K562 (cell line): ENCODE measurements at regions not wholly inside any gene's neighbourhood (a gene's known extent, or its start where the extent isn't known, plus 50 kb on each side); places are given as distances from the start of the nearest gene placed in this dataset.

Experiments
- ATAC-seq: fragments of 200-7000 bp; cut with Tn5 transposase; 3 replicates; pipeline ENCODE4 v1.9.1; 2020; ENCODE audit warnings: moderate library complexity
- BruUV-seq: library from RNA; stranded (reverse); fragments of 400-500 nt; replicated peaks from 2 replicates; lab custom pipeline; 2021; lab: Mats Ljungman, UMichigan
- CTCF ChIA-PET: fragments of 300-600 bp; formaldehyde crosslinking; extraction: SDS; loops from one replicate; lab custom pipeline; 2021; ENCODE audit warnings: low intra/inter-chr PET ratio; lab: Yijun Ruan, JAX
- POLR2A ChIA-PET: fragments of 300-600, 350-650 bp; sonication (Branson Sonifier 250); formaldehyde crosslinking; extraction: SDS; loops from one replicate; lab custom pipeline; 2021; ENCODE audit warnings: antibody characterized with exemption, inconsistent platforms; lab: Yijun Ruan, JAX
- DNase-seq, 4 experiments: peaks; one replicate each; pipeline versions ENCODE4 v3.0.0 to v3.0.0-alpha.2; 2011 to 2018; ENCODE audit warnings: low spot score in 3 of 4, mixed read lengths in 3 of 4; ENCODE audit errors: extremely low read depth in 1 of 4
- FAIRE-seq: peaks from 2 replicates; lab custom pipeline; 2011; peaks lifted over from hg19 to GRCh38; lab: Jason Lieb, UNC
- H2AFZ ChIP-seq: 2 replicates; pipeline ENCODE4 v1.6.0; 2011; ENCODE audit warnings: low read depth, low read length, control low read depth, inconsistent platforms
- H3K27ac ChIP-seq: fragments of 200-600 bp; 3 replicates; pipeline ENCODE4 v1.8.0; 2011; ENCODE audit warnings: low read depth, mild to moderate bottlenecking, control low read depth, inconsistent platforms, low read length, moderate library complexity, mixed read lengths; ENCODE audit errors: extremely low read depth
- H3K27me3 ChIP-seq, 2 experiments: fragments of 300-600 bp in 1 of 2; 2 replicates in 1 of 2; 3 replicates in 1 of 2; pipeline versions ENCODE4 v1.6.0 to v1.8.0; 2011; ENCODE audit warnings: inconsistent platforms in 2 of 2, low read length in 2 of 2, mild to moderate bottlenecking in 1 of 2, mixed read lengths in 1 of 2, moderate library complexity in 1 of 2; ENCODE audit not compliant: control insufficient read depth in 2 of 2, insufficient read depth in 2 of 2
- H3K36me3 ChIP-seq: fragments of 300-600 bp; 3 replicates; pipeline ENCODE4 v1.8.0; 2011; ENCODE audit warnings: mild to moderate bottlenecking, low read length, inconsistent platforms; ENCODE audit not compliant: control insufficient read depth, insufficient read depth
- H3K4me1 ChIP-seq, 2 experiments: fragments of 200-600 bp in 1 of 2; replicated peaks in 1 of 2; 2 replicates in 1 of 2; 3 replicates in 1 of 2; pipeline versions ENCODE4 v1.5.1 to v1.8.0; 2011; ENCODE audit warnings: inconsistent platforms in 2 of 2, low read length in 2 of 2, mild to moderate bottlenecking in 1 of 2, mixed read lengths in 1 of 2, moderate library complexity in 1 of 2; ENCODE audit not compliant: control insufficient read depth in 2 of 2, insufficient read depth in 2 of 2
- H3K4me2 ChIP-seq: 2 replicates; pipeline ENCODE4 v1.6.1; 2011; ENCODE audit warnings: low read length, control low read depth, inconsistent platforms, mixed read lengths; ENCODE audit not compliant: insufficient read depth
- H3K4me3 ChIP-seq: fragments of 200-600 bp; sonication (generic), shearing (Covaris generic); 2 replicates; pipeline ENCODE4 v1.5.1; 2016; ENCODE audit warnings: control low read depth, inconsistent platforms
- H3K79me2 ChIP-seq: fragments of 200-600 bp; 3 replicates; pipeline ENCODE4 v1.8.0; 2011; ENCODE audit warnings: low read length, inconsistent platforms; ENCODE audit not compliant: control insufficient read depth, insufficient read depth
- H3K9ac ChIP-seq, 2 experiments: 2 replicates each; pipeline versions ENCODE4 v1.6.0 to v1.6.1; 2011; ENCODE audit warnings: low read depth in 2 of 2, low read length in 2 of 2, control low read depth in 1 of 2, inconsistent platforms in 1 of 2, mild to moderate bottlenecking in 1 of 2, mixed read lengths in 1 of 2; ENCODE audit not compliant: insufficient read depth in 1 of 2
- H3K9me1 ChIP-seq: one replicate; pipeline ENCODE4 v1.6.0; 2011; ENCODE audit warnings: inconsistent platforms, mild to moderate bottlenecking, low read length, moderate library complexity; ENCODE audit not compliant: control insufficient read depth, insufficient read depth
- H3K9me3 ChIP-seq: replicated peaks from 2 replicates; pipeline ENCODE4 v1.5.1; 2011; ENCODE audit warnings: low read depth, low read length, inconsistent platforms; ENCODE audit not compliant: control insufficient read depth, insufficient read depth
- H4K20me1 ChIP-seq: replicated peaks from 2 replicates; pipeline ENCODE4 v1.6.1; 2011; ENCODE audit warnings: low read length, inconsistent platforms, mixed read lengths; ENCODE audit not compliant: control insufficient read depth, insufficient read depth
- E2F1 ChIP-seq: sonication (generic); formaldehyde crosslinking; IDR thresholded peaks from 2 replicates; pipeline ENCODE4 v1.8.1; 2023; ENCODE audit warnings: mild to moderate bottlenecking, missing genetic modification reagents, moderate library complexity
- ERF ChIP-seq: fragments of 450-650 bp; formaldehyde crosslinking; IDR thresholded peaks from 2 replicates; pipeline ENCODE4 v1.4.0; 2020; ENCODE audit warnings: mild to moderate bottlenecking, mixed read lengths
- HIVEP1 ChIP-seq: fragments of 250-450 bp; sonication (Bioruptor Pico); IDR thresholded peaks from 2 replicates; pipeline ENCODE4 v1.4.0; 2020; ENCODE audit warnings: mild to moderate bottlenecking
- LARP7 ChIP-seq: fragments of 450-650 bp; IDR thresholded peaks from 2 replicates; pipeline ENCODE4 v1.6.1; 2016
- NR2C2 ChIP-seq, 2 experiments: fragments of 200-800 bp in 1 of 2; sonication (Bioruptor generic) in 1 of 2; sonication (generic) in 1 of 2; formaldehyde crosslinking in 1 of 2; IDR thresholded peaks; 2 replicates each; pipeline versions ENCODE4 v1.6.1 to v1.8.0; 2016 to 2022; ENCODE audit warnings: mild to moderate bottlenecking in 1 of 2, missing compliant biosample characterization in 1 of 2, missing genetic modification characterization in 1 of 2, missing genetic modification reagents in 1 of 2
- PTRF ChIP-seq: fragments of 450-650 bp; IDR thresholded peaks from 2 replicates; pipeline ENCODE4 v1.6.1; 2016; ENCODE audit warnings: mild to moderate bottlenecking, missing genetic modification characterization, missing compliant biosample characterization
- SUPT5H ChIP-seq: fragments of 450-650 bp; IDR thresholded peaks from 2 replicates; pipeline ENCODE4 v1.6.1; 2016
- TAF9B ChIP-seq: fragments of 450-650 bp; IDR thresholded peaks from 2 replicates; pipeline ENCODE4 v1.6.1; 2018; ENCODE audit warnings: mild to moderate bottlenecking; ENCODE audit not compliant: partially characterized antibody
- TRIM28 ChIP-seq: fragments of 450-650 bp; IDR thresholded peaks from 2 replicates; pipeline ENCODE4 v1.6.1; 2017
- TSHZ1 ChIP-seq: fragments of 250-450 bp; sonication (Bioruptor Pico); IDR thresholded peaks from 2 replicates; pipeline ENCODE4 v1.4.0; 2020; ENCODE audit warnings: mild to moderate bottlenecking, moderate library complexity
- ZBTB1 ChIP-seq: sonication (generic); formaldehyde crosslinking; IDR thresholded peaks from 2 replicates; pipeline ENCODE4 v1.8.1; 2023; ENCODE audit warnings: missing genetic modification reagents, low read depth, mild to moderate bottlenecking, borderline replicate concordance
- ZNF134 ChIP-seq: fragments of 250-450 bp; sonication (Bioruptor Pico); conservative IDR thresholded peaks from 2 replicates; pipeline ENCODE4 v1.4.0; 2020
- ZNF143 ChIP-seq: sonication (generic); formaldehyde crosslinking; IDR thresholded peaks from 2 replicates; pipeline ENCODE4 v1.9.0; 2022; ENCODE audit warnings: mild to moderate bottlenecking, missing genetic modification reagents
- ZNF316 ChIP-seq: fragments of 450-650 bp; IDR thresholded peaks from 2 replicates; pipeline ENCODE4 v1.6.1; 2016
- WGBS: fragments of 100-300 bp; shearing (Covaris generic); methylation state at CpG from one replicate; pipeline ENCODE4 v1.1.6; 2016; ENCODE audit warnings: low coverage, mixed read lengths; ENCODE audit not compliant: insufficient coverage; ENCODE audit errors: missing lambda C conversion rate; 5-methylcytosine and 5-hydroxymethylcytosine counted together
- in situ Hi-C: fragments of 300-500 bp; cut with MboI; formaldehyde crosslinking; loops from 4 replicates; pipeline ENCODE4 v1.15.0; 2018; ENCODE audit warnings: inconsistent platforms, mixed read lengths
- intact Hi-C: fragments of 100-400 bp; cut with micrococcal nuclease; formaldehyde crosslinking; loops from 2 replicates; pipeline ENCODE4 v1.14.2; 2022
- TF ChIP-seq, protein P1 (sequence below), 2 experiments: fragments of 450-650 bp; IDR thresholded peaks; 2 replicates each; pipeline ENCODE4 v1.6.1; 2018; ENCODE audit warnings: mild to moderate bottlenecking in 2 of 2, low read depth in 1 of 2; ENCODE audit not compliant: partially characterized antibody in 2 of 2

DNA sequence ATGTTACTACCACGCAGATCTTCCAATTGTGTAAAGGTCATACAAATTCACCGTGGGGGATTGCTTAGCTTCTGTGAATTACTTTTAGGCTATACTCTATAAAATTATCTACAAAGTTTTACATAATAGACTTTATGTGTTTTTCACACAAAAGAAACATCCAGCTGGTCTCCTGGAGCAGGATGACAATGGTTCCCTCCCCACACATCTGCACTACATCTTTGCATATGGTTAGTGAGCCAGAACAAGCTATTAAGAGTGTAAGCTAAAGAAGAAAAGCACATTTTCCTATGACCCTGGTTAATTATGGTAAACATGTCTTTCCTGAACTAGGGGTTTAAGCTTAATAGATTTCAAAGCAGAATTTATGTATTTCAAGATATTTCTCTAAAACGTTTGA, 295.1 kb downstream of the ASXL3 start:
- Histone ChIP-seq H3K79me2 (no peaks in the 10 kb centered on the region), H2AFZ (no peak overlapping the region), H4K20me1 (no peaks in the 10 kb centered on the region), H3K9me1 (no peaks in the 10 kb centered on the region), H3K4me2 (no peak overlapping the region), H3K4me3 (no peak overlapping the region), H3K4me1 (no peaks in the 10 kb centered on the region), H3K9me3 (no peaks in the 10 kb centered on the region; the same call in 1 of the 2 replicates), H3K9ac (no peak overlapping the region), H3K36me3 (no peaks in the 10 kb centered on the region), H3K27me3 (no peaks in the 10 kb centered on the region), H3K27ac (no peak overlapping the region)
- ATAC-seq (no peak), FAIRE-seq (no peak), DNase-seq (no peak)
- WGBS: 0% methylated on average over 3 of the region's 3 CpGs
- no TSS peak for BruUV-seq
- POLR2A ChIA-PET: no interaction called here
- in situ Hi-C loops (no loop called here), intact Hi-C loops (no loop called here)
- CTCF ChIA-PET: no interaction called here
- TF ChIP-seq LARP7 (no peak), HIVEP1 (CRISPR knock-in tag) (no peak), ZNF143 (no peak), SUPT5H (no peak), PTRF (tag) (no peak), TSHZ1 (CRISPR knock-in tag) (no peak), ZBTB1 (CRISPR knock-in tag) (no peak), TRIM28 (no peak), NR2C2 (CRISPR knock-in tag; IDR thresholded peaks at IDR 0.05) (no peak), NR2C2 (tag; IDR thresholded peaks at IDR 0.05) (no peak), ZNF134 (no peak), E2F1 (CRISPR knock-in tag) (no peak), TAF9B (no peak), ERF (CRISPR knock-in tag) (no peak), ZNF316 (no peak)
- TF ChIP-seq, protein P1, sequence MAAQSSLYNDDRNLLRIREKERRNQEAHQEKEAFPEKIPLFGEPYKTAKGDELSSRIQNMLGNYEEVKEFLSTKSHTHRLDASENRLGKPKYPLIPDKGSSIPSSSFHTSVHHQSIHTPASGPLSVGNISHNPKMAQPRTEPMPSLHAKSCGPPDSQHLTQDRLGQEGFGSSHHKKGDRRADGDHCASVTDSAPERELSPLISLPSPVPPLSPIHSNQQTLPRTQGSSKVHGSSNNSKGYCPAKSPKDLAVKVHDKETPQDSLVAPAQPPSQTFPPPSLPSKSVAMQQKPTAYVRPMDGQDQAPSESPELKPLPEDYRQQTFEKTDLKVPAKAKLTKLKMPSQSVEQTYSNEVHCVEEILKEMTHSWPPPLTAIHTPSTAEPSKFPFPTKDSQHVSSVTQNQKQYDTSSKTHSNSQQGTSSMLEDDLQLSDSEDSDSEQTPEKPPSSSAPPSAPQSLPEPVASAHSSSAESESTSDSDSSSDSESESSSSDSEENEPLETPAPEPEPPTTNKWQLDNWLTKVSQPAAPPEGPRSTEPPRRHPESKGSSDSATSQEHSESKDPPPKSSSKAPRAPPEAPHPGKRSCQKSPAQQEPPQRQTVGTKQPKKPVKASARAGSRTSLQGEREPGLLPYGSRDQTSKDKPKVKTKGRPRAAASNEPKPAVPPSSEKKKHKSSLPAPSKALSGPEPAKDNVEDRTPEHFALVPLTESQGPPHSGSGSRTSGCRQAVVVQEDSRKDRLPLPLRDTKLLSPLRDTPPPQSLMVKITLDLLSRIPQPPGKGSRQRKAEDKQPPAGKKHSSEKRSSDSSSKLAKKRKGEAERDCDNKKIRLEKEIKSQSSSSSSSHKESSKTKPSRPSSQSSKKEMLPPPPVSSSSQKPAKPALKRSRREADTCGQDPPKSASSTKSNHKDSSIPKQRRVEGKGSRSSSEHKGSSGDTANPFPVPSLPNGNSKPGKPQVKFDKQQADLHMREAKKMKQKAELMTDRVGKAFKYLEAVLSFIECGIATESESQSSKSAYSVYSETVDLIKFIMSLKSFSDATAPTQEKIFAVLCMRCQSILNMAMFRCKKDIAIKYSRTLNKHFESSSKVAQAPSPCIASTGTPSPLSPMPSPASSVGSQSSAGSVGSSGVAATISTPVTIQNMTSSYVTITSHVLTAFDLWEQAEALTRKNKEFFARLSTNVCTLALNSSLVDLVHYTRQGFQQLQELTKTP (IDR thresholded peaks at IDR 0.05; ENCODE audit: low read depth in 1 of 2, partially characterized antibody in 2 of 2): no peak
